SK-N-SH treated with all-trans-retinoic acid at 6 μM for 48 hours (cell line): ENCODE measurements at regions not wholly inside any gene's neighbourhood (a gene's known extent, or its start where the extent isn't known, plus 50 kb on each side); places are given as distances from the start of the nearest gene placed in this dataset.

Experiments
- ARNTL ChIP-seq: fragments of 450-650 bp; formaldehyde crosslinking; IDR thresholded peaks from 2 replicates; pipeline ENCODE4 v1.5.0; 2020; ENCODE audit warnings: low read depth, mild to moderate bottlenecking, moderate library complexity, borderline replicate concordance
- CSDC2 ChIP-seq: fragments of 250-450 bp; sonication (Bioruptor Pico); IDR thresholded peaks from 2 replicates; pipeline ENCODE4 v1.5.0; 2020; ENCODE audit warnings: mild to moderate bottlenecking, moderate library complexity
- OSR1 ChIP-seq: fragments of 250-450 bp; sonication (Bioruptor Pico); IDR thresholded peaks from 2 replicates; pipeline ENCODE4 v1.8.0; 2022; ENCODE audit warnings: moderate library complexity, mild to moderate bottlenecking, inconsistent platforms
- PATZ1 ChIP-seq: fragments of 250-450 bp; sonication (Bioruptor Pico); IDR thresholded peaks from 2 replicates; pipeline ENCODE4 v1.8.0; 2020; ENCODE audit warnings: mild to moderate bottlenecking, moderate library complexity, borderline replicate concordance

- no peak for TF ChIP-seq OSR1
- no peak for TF ChIP-seq PATZ1 (CRISPR knock-in tag)
- TF ChIP-seq CSDC2 = no peak
- TF ChIP-seq ARNTL (CRISPR knock-in tag) = no peak
Measured at GRCh38 chr7:49244543-49244942, 320.2 kb downstream of the CDC14C start.
